ENCODE measurements at regions not wholly inside any gene's neighbourhood (a gene's known extent, or its start where the extent isn't known, plus 50 kb on each side); places are given as distances from the start of the nearest gene placed in this dataset.

GRCh38 chr3:72628065-72628464, 220.2 kb downstream of the SHQ1 start:
- no peak overlapping the region for H3K27ac ChIP-seq (ENCODE audit: low read depth, low read length, poor library complexity, severe bottlenecking)
- BruUV-seq (replicated peaks), result no TSS peak
- CTCF ChIA-PET, result interaction anchor here (0.7 kb wide), 1 partner anchor 33 kb away, joined by 3 read pairs; no protein-coding TSS in a partner anchor
- intact Hi-C loops (cut with micrococcal nuclease; ENCODE audit: unreplicated experiment), result no loop called here
- no peak overlapping the region for H3K4me3 ChIP-seq (ENCODE audit: low read depth, low read length, poor library complexity, severe bottlenecking)
- peak; percentile 4 for DNase-seq (ENCODE audit: low spot score)
- H3K4me1 ChIP-seq (ENCODE audit: insufficient read depth, low read length, poor library complexity, severe bottlenecking), result no peaks in the 10 kb centered on the region
- H3K36me3 ChIP-seq (ENCODE audit: insufficient read depth, low read length, poor library complexity, severe bottlenecking), result no peaks in the 10 kb centered on the region
- H3K27me3 ChIP-seq (replicated peaks; ENCODE audit: insufficient read depth, low read depth, low read length, poor library complexity), result no peaks in the 10 kb centered on the region
- POLR2A ChIA-PET (ENCODE audit: low non-redundant PET), result no interaction called here
- H3K9me3 ChIP-seq (ENCODE audit: low read depth, low read length, poor library complexity, severe bottlenecking), result no peaks in the 10 kb centered on the region
- TF ChIP-seq EZH2 (IDR thresholded peaks at IDR 0.05; ENCODE audit: borderline replicate concordance, low read depth, low read length, poor library complexity, severe bottlenecking), result no peak
- no peak for TF ChIP-seq CTCF (conservative IDR thresholded peaks at IDR 0.05; ENCODE audit: low read depth, low read length)

- intact Hi-C loops (cut with micrococcal nuclease; ENCODE audit: unreplicated experiment), result no loop called here
- CTCF ChIA-PET, result no interaction called here
Observed at GRCh38 chr3:72627271-72627670, 221.0 kb downstream of the SHQ1 start.

GRCh38 chr3:72625602-72626337, 222.5 kb downstream of the SHQ1 start:
- Histone ChIP-seq H3K27ac (ENCODE audit: low read depth, low read length, poor library complexity, severe bottlenecking) (no peak overlapping the region), H3K27me3 (replicated peaks; ENCODE audit: insufficient read depth, low read depth, low read length, poor library complexity) (no peaks in the 10 kb centered on the region), H3K4me1 (ENCODE audit: insufficient read depth, low read length, poor library complexity, severe bottlenecking) (no peaks in the 10 kb centered on the region), H3K36me3 (ENCODE audit: insufficient read depth, low read length, poor library complexity, severe bottlenecking) (no peaks in the 10 kb centered on the region), H3K9me3 (ENCODE audit: low read depth, low read length, poor library complexity, severe bottlenecking) (no peaks in the 10 kb centered on the region), H3K4me3 (ENCODE audit: low read depth, low read length, poor library complexity, severe bottlenecking) (no peak overlapping the region)
- TF ChIP-seq CTCF (conservative IDR thresholded peaks at IDR 0.05; ENCODE audit: low read depth, low read length) (no peak), EZH2 (IDR thresholded peaks at IDR 0.05; ENCODE audit: borderline replicate concordance, low read depth, low read length, poor library complexity, severe bottlenecking) (no peak)
- ChIA-PET CTCF (no interaction called here), POLR2A (ENCODE audit: low non-redundant PET) (no interaction called here)
- intact Hi-C loops (cut with micrococcal nuclease; ENCODE audit: unreplicated experiment), result no loop called here
- no TSS peak for BruUV-seq (replicated peaks)
- DNase-seq (ENCODE audit: low spot score), result no peak

More at GRCh38 chr3:72627271-72627670, 221.0 kb downstream of the SHQ1 start:
- POLR2A ChIA-PET (ENCODE audit: low non-redundant PET), result no interaction called here
- Histone ChIP-seq H3K9me3 (ENCODE audit: low read depth, low read length, poor library complexity, severe bottlenecking) (no peaks in the 10 kb centered on the region), H3K36me3 (ENCODE audit: insufficient read depth, low read length, poor library complexity, severe bottlenecking) (no peaks in the 10 kb centered on the region), H3K27me3 (replicated peaks; ENCODE audit: insufficient read depth, low read depth, low read length, poor library complexity) (no peaks in the 10 kb centered on the region), H3K27ac (ENCODE audit: low read depth, low read length, poor library complexity, severe bottlenecking) (no peak overlapping the region), H3K4me1 (ENCODE audit: insufficient read depth, low read length, poor library complexity, severe bottlenecking) (no peaks in the 10 kb centered on the region), H3K4me3 (ENCODE audit: low read depth, low read length, poor library complexity, severe bottlenecking) (no peak overlapping the region)
- no TSS peak for BruUV-seq (replicated peaks)
- TF ChIP-seq CTCF (conservative IDR thresholded peaks at IDR 0.05; ENCODE audit: low read depth, low read length) (no peak), EZH2 (IDR thresholded peaks at IDR 0.05; ENCODE audit: borderline replicate concordance, low read depth, low read length, poor library complexity, severe bottlenecking) (no peak)
- no peak for DNase-seq (ENCODE audit: low spot score)
